ENCODE measurements at regions not wholly inside any gene's neighbourhood (a gene's known extent, or its start where the extent isn't known, plus 50 kb on each side); places are given as distances from the start of the nearest gene placed in this dataset.

- no peak overlapping the region for H3K4me3 ChIP-seq (ENCODE audit: control extremely low read depth in 1 of 5, extremely low read depth in 1 of 5, insufficient read depth in 1 of 5, low read depth in 2 of 5, low read length in 4 of 5)
- H3K4me1 Mint-ChIP-seq: no peaks in the 10 kb centered on the region
- no peaks in the 10 kb centered on the region for H3K36me3 ChIP-seq (replicated peaks in 1 of 2; ENCODE audit: control extremely low read depth in 1 of 2, control insufficient read depth in 1 of 2, extremely low read depth in 1 of 2, insufficient read depth in 2 of 2, low read length in 1 of 2)
- H3K27ac Mint-ChIP-seq: no peak overlapping the region
- no peak overlapping the region for H3K4me3 Mint-ChIP-seq
- no peaks in the 10 kb centered on the region for H4K20me1 ChIP-seq (ENCODE audit: control insufficient read depth, insufficient read depth, low read length, poor library complexity, severe bottlenecking)
- no peak overlapping the region for H3K4me2 ChIP-seq (replicated peaks; ENCODE audit: low read depth, low read length, poor library complexity, severe bottlenecking)
- H3K27me3 Mint-ChIP-seq: no peaks in the 10 kb centered on the region
- TF ChIP-seq, protein P1, sequence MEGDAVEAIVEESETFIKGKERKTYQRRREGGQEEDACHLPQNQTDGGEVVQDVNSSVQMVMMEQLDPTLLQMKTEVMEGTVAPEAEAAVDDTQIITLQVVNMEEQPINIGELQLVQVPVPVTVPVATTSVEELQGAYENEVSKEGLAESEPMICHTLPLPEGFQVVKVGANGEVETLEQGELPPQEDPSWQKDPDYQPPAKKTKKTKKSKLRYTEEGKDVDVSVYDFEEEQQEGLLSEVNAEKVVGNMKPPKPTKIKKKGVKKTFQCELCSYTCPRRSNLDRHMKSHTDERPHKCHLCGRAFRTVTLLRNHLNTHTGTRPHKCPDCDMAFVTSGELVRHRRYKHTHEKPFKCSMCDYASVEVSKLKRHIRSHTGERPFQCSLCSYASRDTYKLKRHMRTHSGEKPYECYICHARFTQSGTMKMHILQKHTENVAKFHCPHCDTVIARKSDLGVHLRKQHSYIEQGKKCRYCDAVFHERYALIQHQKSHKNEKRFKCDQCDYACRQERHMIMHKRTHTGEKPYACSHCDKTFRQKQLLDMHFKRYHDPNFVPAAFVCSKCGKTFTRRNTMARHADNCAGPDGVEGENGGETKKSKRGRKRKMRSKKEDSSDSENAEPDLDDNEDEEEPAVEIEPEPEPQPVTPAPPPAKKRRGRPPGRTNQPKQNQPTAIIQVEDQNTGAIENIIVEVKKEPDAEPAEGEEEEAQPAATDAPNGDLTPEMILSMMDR (IDR thresholded peaks at IDR 0.05): no peak
- TF ChIP-seq EZH2 (IDR thresholded peaks at IDR 0.05; ENCODE audit: borderline replicate concordance, insufficient read depth, low read depth, low read length, poor library complexity, severe bottlenecking): no peak
- no peaks in the 10 kb centered on the region for H3K9me3 ChIP-seq (ENCODE audit: control extremely low read depth in 1 of 3, control insufficient read depth in 2 of 3, insufficient read depth in 1 of 3, low read length in 2 of 3)
- intact Hi-C loops (cut with micrococcal nuclease): no loop called here
- no peaks in the 10 kb centered on the region for H3K79me2 ChIP-seq (ENCODE audit: control insufficient read depth, insufficient read depth, low read length)
- no peak overlapping the region for H2AFZ ChIP-seq (ENCODE audit: insufficient read depth, low read depth, low read length, poor library complexity, severe bottlenecking)
- H3K9ac ChIP-seq (ENCODE audit: low read length): no peak overlapping the region
- no peak overlapping the region for H3K27ac ChIP-seq (ENCODE audit: low read length in 2 of 2)
- ChIA-PET POLR2A (no interaction called here), CTCF (no interaction called here)
- WGBS (ENCODE audit: insufficient coverage): 100% methylated on average over 1 of the region's 1 CpG
- no peaks in the 10 kb centered on the region for H3K9me3 Mint-ChIP-seq (ENCODE audit: insufficient read depth)
- ATAC-seq (ENCODE audit: low read depth) (no peak), DNase-seq (no peak)
- no peaks in the 10 kb centered on the region for H3K4me1 ChIP-seq (ENCODE audit: control insufficient read depth in 2 of 2, insufficient read depth in 2 of 2, low read length in 2 of 2)
- no peaks in the 10 kb centered on the region for H3K27me3 ChIP-seq (replicated peaks in 1 of 4; ENCODE audit: control extremely low read depth in 1 of 4, control insufficient read depth in 3 of 4, insufficient read depth in 4 of 4, low read length in 3 of 4)
Measured at GRCh38 chr11:86122773-86123172, 53.9 kb upstream of the PICALM start.

DNA sequence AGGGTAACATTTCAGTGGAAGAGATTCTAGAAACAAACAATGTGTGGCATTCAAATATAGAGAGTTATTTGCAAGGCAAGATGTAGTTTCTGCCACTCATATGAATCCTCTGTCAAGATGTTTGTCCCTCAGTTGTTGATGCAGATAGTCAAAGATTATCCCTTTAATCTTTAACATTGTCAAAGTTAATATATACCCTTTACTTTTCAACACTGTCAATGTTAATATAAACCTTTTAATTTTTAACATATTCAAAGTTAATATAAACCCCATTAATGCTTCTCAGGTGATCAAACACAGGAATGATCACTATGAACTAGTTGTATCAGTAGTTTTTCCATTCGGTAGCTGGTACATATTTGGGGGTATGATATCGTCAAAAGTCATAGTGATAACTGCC is 51.9 kb upstream of the PICALM start:
- Histone ChIP-seq H3K4me2 (replicated peaks; ENCODE audit: low read depth, low read length, poor library complexity, severe bottlenecking) (no peak overlapping the region), H3K36me3 (replicated peaks in 1 of 2; ENCODE audit: control extremely low read depth in 1 of 2, control insufficient read depth in 1 of 2, extremely low read depth in 1 of 2, insufficient read depth in 2 of 2, low read length in 1 of 2) (no peaks in the 10 kb centered on the region), H3K9ac (ENCODE audit: low read length) (no peak overlapping the region), H3K79me2 (ENCODE audit: control insufficient read depth, insufficient read depth, low read length) (no peaks in the 10 kb centered on the region), H3K4me1 (ENCODE audit: control insufficient read depth in 2 of 2, insufficient read depth in 2 of 2, low read length in 2 of 2) (peaks cover 7 to 12% of the 10 kb centered on the region in 2 donors), H3K9me3 (ENCODE audit: control extremely low read depth in 1 of 3, control insufficient read depth in 2 of 3, insufficient read depth in 1 of 3, low read length in 2 of 3) (no peaks in the 10 kb centered on the region), H3K4me3 (ENCODE audit: control extremely low read depth in 1 of 5, extremely low read depth in 1 of 5, insufficient read depth in 1 of 5, low read depth in 2 of 5, low read length in 4 of 5) (no peak overlapping the region), H3K27me3 (replicated peaks in 1 of 4; ENCODE audit: control extremely low read depth in 1 of 4, control insufficient read depth in 3 of 4, insufficient read depth in 4 of 4, low read length in 3 of 4) (no peaks in the 10 kb centered on the region), H2AFZ (ENCODE audit: insufficient read depth, low read depth, low read length, poor library complexity, severe bottlenecking) (no peak overlapping the region), H3K27ac (ENCODE audit: low read length in 2 of 2) (no peak overlapping the region), H4K20me1 (ENCODE audit: control insufficient read depth, insufficient read depth, low read length, poor library complexity, severe bottlenecking) (no peaks in the 10 kb centered on the region)
- POLR2A ChIA-PET: no interaction called here
- Mint-ChIP-seq H3K4me3 (no peak overlapping the region), H3K4me1 (peaks cover 15% of the 10 kb centered on the region), H3K27me3 (no peaks in the 10 kb centered on the region), H3K9me3 (ENCODE audit: insufficient read depth) (no peaks in the 10 kb centered on the region), H3K27ac (no peak overlapping the region)
- ATAC-seq (ENCODE audit: low read depth) (no peak), DNase-seq (no peak)
- CTCF ChIA-PET: no interaction called here
- no CpG with 5 or more reads among the region's 2 CpGs for WGBS (ENCODE audit: insufficient coverage)
- intact Hi-C loops (cut with micrococcal nuclease): no loop called here
- TF ChIP-seq EZH2 (IDR thresholded peaks at IDR 0.05; ENCODE audit: borderline replicate concordance, insufficient read depth, low read depth, low read length, poor library complexity, severe bottlenecking): no peak
- TF ChIP-seq, protein P1 (IDR thresholded peaks at IDR 0.05): no peak
